Fibroblast of upper back skin (primary cell): ENCODE measurements at regions not wholly inside any gene's neighbourhood (a gene's known extent, or its start where the extent isn't known, plus 50 kb on each side); places are given as distances from the start of the nearest gene placed in this dataset.

Source experiments
- DNase-seq: peaks from one replicate; pipeline ENCODE4 v3.0.0-alpha.2; 2013

GRCh38 chr3:113051787-113052186, 61.0 kb downstream of the GTPBP8 start:
- DNase-seq, result peak; percentile 28

DNA sequence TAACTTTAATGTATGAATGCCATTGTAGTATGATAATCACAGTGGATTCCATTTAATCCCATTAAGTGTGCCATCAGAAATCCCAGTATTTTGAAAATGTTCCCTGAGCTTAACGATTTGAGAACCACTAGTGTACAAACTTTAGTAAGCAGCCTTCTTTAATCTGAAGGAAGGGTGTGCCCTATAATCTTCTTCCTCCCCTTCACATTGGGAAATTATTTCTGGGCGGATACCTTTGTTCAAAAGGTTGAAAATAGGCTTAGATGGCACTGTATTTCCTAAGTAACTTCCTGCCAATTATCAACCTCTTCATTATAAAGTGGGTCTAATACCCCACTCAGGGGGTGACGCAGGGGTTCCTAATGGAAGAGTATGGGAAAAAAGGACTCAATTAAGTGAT, 62.4 kb downstream of the GTPBP8 start:
- DNase-seq, result no peak

GRCh38 chr3:113054552-113054951, 63.8 kb downstream of the GTPBP8 start:
- DNase-seq, result peak; percentile 74

GRCh38 chr3:113055201-113055600, 64.4 kb downstream of the GTPBP8 start:
- DNase-seq, result no peak

GRCh38 chr3:113055961-113056360, 65.2 kb downstream of the GTPBP8 start:
- peak; percentile 66 for DNase-seq

DNA sequence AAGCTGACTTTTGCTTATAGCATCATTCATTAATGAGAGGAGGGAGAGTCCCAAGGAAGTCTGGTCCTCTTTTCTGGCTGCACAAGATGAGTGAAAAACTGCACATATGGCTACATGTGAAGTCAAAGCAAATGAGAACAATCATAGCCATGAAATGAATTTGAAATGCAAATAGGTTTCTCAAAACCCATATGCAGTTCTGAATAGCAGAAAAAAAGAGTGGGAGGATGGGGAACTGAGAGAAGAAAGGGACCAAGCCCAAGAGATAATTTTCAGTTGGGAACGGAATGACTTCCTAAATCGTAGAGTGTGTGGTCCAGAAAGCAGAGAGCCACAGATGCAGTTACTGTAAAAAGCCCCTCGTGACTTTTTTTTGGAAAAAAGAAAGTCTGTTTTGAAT, 66.3 kb downstream of the GTPBP8 start:
- no peak for DNase-seq

DNA sequence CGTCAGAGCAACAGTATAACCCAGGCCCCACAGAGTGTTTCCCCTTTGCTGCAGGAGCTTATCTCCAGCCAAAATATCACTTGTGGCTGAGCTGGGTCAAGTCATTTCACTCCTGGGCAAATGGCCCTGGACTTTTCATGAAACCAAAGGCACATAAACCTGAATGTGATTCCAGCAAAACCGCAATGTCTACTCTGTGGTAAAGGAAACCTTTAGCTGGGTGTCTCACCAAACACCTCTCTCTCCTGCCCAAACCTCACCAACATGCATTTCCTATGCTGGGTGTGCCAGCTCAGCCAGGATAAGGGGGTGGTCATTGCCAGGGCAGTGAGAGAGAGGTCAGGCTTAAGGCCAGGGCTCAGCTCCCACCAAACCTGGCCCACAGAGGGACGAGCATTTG, 67.4 kb downstream of the GTPBP8 start:
- DNase-seq, result no peak

DNA sequence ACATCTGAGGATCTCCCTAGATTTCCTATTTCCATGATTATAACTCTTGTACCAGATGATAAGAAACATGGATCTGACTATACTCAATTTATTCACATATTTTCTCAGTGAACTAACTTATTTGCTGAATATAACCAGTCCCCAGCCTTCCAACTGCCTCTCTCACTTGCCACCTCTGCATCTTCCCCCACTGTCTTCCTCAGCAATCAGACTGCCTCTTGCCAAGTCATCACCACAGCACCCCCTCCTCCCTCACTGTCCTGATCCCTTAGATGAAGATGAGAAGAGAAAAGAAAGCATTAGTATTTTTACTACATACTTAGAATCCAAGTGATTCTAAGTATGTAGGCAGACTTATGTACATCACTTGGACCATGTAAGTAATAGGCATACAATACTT, 71.9 kb downstream of the GTPBP8 start:
- no peak for DNase-seq

GRCh38 chr3:113063126-113063894, 72.5 kb downstream of the GTPBP8 start:
- no peak for DNase-seq

DNA sequence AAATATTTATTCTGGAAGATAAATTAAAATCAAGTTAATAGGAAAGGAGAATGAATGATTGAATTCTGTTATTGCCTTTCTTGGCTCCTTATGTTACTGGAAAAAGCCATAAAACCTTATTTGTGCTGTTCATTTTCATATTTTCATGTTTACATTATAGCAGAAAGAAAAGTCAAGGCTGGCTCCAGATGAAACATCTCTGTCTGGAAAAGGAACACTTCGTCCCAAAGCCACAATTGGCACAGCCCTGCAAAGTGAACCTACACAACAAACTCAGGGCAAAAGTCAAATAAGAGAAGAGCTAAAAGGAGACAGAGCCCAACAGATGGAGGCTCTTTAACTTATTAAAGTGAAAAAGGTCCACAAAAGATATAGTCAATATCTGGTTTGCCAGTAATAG, 73.4 kb downstream of the GTPBP8 start:
- no peak for DNase-seq

DNA sequence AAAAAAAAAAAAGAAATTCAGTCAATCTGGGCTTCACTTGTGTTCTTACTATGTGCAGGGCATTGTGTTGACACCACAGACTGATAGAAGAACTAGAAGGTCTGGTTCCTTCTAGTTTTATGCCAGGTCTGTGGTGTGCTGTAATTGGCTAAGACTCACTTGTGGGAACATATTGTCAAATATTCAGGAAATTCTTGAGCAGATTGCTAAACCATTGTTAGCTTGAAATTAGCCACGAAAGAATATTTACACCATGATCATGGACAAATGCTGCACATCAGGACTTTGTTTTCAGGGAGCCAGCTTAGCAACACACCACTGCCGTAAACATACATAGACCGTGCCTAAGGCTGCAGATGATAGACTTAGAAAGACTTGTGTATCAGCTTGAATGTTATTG, 74.6 kb downstream of the GTPBP8 start:
- DNase-seq, result no peak

DNA sequence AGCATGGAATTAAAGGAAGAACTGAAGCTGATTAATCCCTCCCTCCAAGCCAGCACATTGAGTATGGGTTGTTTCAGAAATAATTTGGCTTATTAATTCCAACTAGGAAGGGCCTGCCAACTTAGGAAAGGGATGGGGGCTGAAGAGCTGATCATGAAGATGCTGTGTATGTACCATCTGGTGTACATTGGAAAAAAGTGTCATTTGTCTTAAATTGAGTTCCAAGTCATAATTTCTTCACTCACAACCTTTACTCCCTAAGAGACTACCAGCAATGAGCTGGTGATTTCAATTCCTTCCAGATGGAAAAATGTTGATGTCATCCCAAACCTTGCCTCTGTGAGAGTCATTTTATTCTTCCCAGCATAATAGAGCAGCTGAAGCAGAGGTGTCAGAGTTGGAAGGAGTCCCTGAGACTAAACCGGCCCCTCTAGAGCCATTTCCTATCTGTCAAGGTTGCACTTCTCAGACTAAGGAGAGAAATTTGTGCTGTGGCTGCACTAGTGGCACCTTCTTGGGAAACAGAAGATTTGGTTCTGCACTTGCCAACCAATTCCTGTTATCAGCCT, 79.4 kb downstream of the GTPBP8 start:
- DNase-seq, result peak; percentile 80

- peak; percentile 76 for DNase-seq
Observed at GRCh38 chr3:113070681-113071113, 79.9 kb downstream of the GTPBP8 start.

- DNase-seq, result no peak
Observed at GRCh38 chr3:113075588-113075987, 84.8 kb downstream of the GTPBP8 start.

DNA sequence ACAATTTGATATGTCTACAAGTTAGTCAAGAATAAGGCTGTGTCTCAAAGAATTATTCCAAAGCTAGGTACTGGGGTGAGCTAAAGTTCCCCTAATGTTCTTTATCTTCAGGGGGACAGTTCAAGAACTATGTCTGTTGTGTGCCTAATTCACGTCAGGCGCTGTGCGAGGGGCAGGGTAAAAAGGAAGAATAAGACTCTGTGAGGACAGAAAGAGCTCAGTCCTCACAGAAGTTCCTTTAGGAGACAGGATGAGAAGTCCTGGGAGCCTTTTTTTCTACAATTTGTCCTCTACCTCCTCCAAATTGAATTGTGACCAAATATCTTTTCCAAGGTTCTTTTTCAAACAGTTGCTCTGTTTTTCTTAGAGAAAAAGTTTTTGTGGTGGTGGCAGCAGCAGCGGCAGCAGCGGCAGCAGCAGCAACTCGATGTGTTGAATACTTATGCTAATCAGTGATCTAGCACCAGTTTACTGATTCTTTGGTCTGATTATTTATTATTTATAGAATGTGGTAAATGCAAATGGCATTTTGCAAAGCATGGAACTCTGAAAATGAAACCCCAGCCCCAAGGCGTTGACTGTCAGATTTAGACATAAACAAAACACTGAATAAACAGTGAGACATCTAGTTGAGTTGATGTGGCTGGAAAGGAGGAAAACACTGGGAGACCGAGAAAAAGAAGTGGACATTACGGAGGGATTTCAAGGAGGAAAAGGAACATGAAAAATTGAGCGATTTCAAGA, 88.6 kb downstream of the GTPBP8 start:
- no peak for DNase-seq

GRCh38 chr3:113084777-113085176, 94.0 kb downstream of the GTPBP8 start:
- peak; percentile 99 for DNase-seq

DNA sequence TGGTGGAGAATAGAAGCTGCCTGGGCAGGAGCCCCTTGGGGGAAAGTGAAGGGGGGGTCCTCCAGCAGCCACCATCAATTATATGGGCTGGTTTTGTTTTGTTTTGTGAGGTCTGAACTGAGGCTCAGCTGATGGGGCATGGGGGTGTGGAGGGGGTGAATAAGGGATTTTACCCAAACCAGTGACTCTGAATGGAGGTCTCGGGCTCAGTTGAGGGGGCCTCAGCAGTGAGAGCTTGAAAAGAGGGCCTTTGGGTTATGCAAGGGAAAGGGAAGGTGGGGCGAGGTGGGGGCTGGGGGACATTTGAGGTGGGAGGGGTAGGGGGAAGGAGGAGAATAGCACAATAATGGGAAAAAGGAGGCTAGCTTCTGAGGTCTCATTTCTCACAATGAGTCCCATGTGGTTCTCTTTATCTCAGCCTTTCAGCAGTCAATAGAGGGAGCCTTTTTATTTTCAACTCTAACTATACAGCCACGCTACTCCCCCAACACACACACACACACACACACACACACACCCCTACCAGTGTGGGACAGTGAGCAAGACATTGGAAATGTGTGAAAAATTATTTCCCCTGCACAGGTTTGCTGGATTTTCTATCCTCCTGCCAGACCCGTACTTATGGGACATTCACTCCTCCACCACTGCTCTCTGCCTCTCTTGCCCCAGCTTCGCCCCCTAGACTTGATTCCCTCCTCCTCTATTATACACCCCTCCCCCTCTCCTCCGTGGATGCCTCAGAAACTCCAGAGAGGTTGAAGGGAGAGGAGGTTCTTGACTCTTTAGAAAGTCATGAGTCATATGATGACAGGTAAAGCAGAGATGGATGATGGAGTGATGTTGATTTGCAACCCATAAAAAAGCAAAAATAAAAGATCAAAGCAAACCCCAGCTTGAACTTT, 96.0 kb downstream of the GTPBP8 start:
- peak; percentile 71 for DNase-seq

DNA sequence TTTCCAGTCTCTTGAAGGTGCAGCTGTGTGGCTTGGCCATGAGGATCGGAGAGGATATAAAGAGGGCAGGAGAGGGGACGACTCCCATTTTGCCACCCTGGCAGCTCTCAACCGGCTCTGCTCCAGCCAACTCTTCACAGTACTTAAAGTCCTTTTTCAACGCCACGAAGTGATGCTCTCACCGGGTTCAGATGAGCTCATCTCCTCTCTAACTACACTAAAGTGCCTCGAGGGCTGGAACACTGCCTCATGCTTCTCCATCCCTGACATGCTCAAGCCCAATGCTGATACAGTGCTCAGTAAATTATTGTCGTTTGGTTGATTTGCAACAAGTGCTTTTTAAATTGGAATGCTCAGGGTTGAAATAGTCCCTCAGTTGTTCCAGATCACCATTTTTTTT, 97.8 kb downstream of the GTPBP8 start:
- no peak for DNase-seq

DNA sequence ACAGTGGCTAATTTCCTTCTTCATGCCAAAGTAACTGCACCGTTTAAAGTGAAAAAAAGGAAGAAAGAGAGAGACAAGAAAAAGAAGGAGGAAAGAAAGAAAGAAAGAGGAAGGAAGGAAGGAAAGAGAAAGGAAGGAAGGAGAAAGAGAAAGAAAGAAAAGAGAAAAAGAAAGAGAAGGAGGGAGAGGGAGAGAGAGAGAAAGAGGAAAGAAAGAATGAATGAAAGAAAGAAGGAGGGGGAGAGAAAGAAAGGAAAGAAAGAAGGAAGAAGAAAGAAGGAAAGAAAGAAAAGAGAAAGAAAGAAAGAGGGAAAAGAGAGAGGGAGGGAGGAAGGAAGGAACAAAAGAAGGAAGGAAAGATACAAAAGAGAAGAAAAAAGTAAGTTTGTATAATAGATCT, 100.6 kb downstream of the GTPBP8 start:
- no peak for DNase-seq

DNA sequence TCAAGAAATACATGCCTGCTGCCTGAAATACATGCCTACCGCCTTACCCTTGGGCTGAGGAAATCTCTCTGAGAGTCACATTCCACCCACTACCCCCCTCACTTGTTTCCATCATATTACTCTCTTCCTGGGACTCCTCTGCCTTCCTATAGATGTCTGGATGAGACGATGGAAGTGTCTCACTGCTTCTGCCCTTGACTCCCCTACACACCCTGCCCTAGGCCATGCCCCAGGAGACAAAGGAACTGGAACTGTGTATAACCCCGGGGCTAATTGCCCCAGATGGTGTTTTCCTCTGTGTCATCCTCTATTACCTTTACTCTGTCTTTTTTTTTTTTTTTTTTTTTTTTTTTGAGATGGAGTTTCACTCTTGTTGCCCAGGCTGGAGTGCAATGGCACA, 102.0 kb downstream of the GTPBP8 start:
- no peak for DNase-seq

DNA sequence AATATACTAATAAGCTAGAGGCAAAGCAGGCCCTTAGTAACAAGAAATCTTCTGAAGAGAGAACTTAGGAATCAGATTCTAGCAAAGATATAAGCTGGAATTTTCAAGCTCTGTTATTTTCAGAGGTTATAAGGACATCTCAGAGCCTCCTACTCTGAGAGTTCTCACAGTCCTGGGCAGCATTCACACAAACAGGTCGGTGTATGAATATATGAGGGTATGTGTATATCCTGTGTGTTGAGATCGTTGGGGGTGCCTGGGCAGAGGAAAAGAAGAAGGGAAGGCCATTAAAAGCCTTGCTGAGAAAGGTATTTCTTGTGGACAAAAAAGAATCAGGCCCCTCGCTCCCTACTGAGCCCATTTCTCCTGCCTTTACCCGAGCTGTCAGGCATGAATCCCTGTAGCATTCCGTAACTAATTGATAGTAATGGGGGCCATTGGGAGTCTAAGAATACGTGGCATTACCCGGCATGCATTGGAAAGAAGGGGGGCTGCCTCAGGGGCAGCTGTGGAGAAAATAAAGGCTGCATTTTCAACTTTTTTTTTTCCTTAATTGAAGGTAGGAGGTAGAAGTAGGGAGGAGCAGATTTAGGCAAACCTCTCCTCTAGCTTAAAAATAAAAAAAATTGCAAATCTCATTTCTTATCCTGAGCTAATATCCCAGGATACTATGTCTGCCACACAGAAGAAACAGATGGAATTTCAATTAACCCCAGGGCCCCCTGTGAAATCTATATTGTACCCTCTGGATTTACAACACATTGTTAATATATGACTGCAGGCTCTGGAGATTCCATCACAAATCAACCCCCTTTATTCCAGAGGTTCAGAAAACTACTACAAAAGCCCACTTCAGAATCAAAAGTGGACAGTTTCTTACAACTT, 103.8 kb downstream of the GTPBP8 start:
- DNase-seq, result no peak
